DOHH2 (cell line): ENCODE measurements at regions not wholly inside any gene's neighbourhood (a gene's known extent, or its start where the extent isn't known, plus 50 kb on each side); places are given as distances from the start of the nearest gene placed in this dataset.

Experiments used
- EZH2phosphoT487 ChIP-seq: fragments of 200-600 bp; sonication (generic); IDR thresholded peaks from 2 replicates; pipeline ENCODE4 v1.6.1; 2017; ENCODE audit warnings: borderline replicate concordance, mild to moderate bottlenecking, antibody characterized with exemption, low read length, moderate library complexity, mixed read lengths
- TF ChIP-seq, protein P1 (sequence below): fragments of 200-600 bp; sonication (generic); IDR thresholded peaks from one replicate; pipeline ENCODE4 v1.5.1; 2014; ENCODE audit warnings: antibody characterized with exemption, mild to moderate bottlenecking, low read depth, low read length; ENCODE audit not compliant: poor library complexity, severe bottlenecking

DNA sequence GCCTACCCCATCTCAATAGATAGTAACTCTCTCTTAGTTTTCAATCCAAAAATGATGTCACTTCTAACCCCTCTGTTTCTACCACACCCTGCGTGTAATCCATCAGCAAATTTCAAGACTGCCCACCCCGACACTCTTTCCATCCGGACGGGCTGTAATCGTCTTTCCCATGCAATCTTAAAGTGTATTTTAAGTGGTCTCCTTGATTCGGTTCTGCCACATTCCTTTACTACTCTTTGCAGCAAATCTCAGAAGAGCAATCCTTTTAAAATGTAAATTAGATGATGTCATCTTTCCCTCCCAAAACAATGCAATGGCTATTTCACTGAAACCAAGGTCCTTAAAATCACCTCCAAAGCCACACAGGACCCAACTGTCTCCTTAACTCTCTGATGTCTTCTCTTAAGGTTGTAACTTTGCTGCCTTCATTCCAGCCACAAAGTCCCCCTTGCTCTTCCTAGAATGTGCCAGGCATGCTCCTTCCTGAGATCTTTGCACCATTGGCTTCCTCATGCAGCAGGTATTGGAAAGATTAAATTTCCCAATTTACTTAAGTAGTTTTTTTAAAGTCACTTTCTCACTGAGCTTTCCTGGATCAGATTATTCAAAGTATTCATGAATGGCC, 932.5 kb upstream of the WWC1 start:
- TF ChIP-seq, protein P1, sequence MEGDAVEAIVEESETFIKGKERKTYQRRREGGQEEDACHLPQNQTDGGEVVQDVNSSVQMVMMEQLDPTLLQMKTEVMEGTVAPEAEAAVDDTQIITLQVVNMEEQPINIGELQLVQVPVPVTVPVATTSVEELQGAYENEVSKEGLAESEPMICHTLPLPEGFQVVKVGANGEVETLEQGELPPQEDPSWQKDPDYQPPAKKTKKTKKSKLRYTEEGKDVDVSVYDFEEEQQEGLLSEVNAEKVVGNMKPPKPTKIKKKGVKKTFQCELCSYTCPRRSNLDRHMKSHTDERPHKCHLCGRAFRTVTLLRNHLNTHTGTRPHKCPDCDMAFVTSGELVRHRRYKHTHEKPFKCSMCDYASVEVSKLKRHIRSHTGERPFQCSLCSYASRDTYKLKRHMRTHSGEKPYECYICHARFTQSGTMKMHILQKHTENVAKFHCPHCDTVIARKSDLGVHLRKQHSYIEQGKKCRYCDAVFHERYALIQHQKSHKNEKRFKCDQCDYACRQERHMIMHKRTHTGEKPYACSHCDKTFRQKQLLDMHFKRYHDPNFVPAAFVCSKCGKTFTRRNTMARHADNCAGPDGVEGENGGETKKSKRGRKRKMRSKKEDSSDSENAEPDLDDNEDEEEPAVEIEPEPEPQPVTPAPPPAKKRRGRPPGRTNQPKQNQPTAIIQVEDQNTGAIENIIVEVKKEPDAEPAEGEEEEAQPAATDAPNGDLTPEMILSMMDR = no peak
- TF ChIP-seq EZH2phosphoT487 = no peak
